Trophoblast cell (in vitro differentiated cells and primary cell): ENCODE measurements at regions not wholly inside any gene's neighbourhood (a gene's known extent, or its start where the extent isn't known, plus 50 kb on each side); places are given as distances from the start of the nearest gene placed in this dataset.

Source experiments
- DNase-seq, 2 donors: peaks; one replicate each; pipeline ENCODE4 v3.0.0-alpha.2; 2016
- H2AFZ ChIP-seq: 2 replicates; pipeline ENCODE4 v1.6.1; 2013; ENCODE audit warnings: low read length, moderate library complexity, mild to moderate bottlenecking; ENCODE audit not compliant: insufficient read depth, poor library complexity
- H2AK5ac ChIP-seq: 2 replicates; pipeline ENCODE4 v1.6.1; 2013; ENCODE audit warnings: mild to moderate bottlenecking, low read length
- H2BK120ac ChIP-seq: 2 replicates; pipeline ENCODE4 v1.6.1; 2013; ENCODE audit warnings: low read length, mild to moderate bottlenecking, moderate library complexity; ENCODE audit not compliant: insufficient read depth, poor library complexity
- H2BK12ac ChIP-seq: 2 replicates; pipeline ENCODE4 v1.6.1; 2013; ENCODE audit warnings: mild to moderate bottlenecking, low read length, moderate library complexity
- H2BK5ac ChIP-seq: 2 replicates; pipeline ENCODE4 v1.6.1; 2013; ENCODE audit warnings: low read length, low read depth, moderate library complexity, mild to moderate bottlenecking; ENCODE audit not compliant: poor library complexity
- H3K14ac ChIP-seq: 2 replicates; pipeline ENCODE4 v1.6.1; 2013; ENCODE audit warnings: mild to moderate bottlenecking, low read length
- H3K18ac ChIP-seq: 2 replicates; pipeline ENCODE4 v1.6.1; 2013; ENCODE audit warnings: mild to moderate bottlenecking, low read length
- H3K23ac ChIP-seq: 2 replicates; pipeline ENCODE4 v1.6.1; 2013; ENCODE audit warnings: low read length
- H3K27ac ChIP-seq: 2 replicates; pipeline ENCODE4 v1.5.1; 2013; ENCODE audit warnings: low read depth, mild to moderate bottlenecking, inconsistent platforms, low read length, moderate library complexity
- H3K27me3 ChIP-seq: 2 replicates; pipeline ENCODE4 v1.6.1; 2013; ENCODE audit warnings: inconsistent platforms, mild to moderate bottlenecking, low read length, moderate library complexity; ENCODE audit not compliant: insufficient read depth
- H3K36me3 ChIP-seq, 2 experiments: 1 replicate in 1 of 2; 2 replicates in 1 of 2; pipeline ENCODE4 v1.6.1; 2013; ENCODE audit warnings: low read length in 2 of 2, mild to moderate bottlenecking in 2 of 2, moderate library complexity in 1 of 2; ENCODE audit not compliant: insufficient read depth in 2 of 2, control insufficient read depth in 1 of 2
- H3K4ac ChIP-seq: 2 replicates; pipeline ENCODE4 v1.6.1; 2013; ENCODE audit warnings: low read depth, mild to moderate bottlenecking, low read length, moderate library complexity
- H3K4me1 ChIP-seq, 2 experiments: 1 replicate in 1 of 2; 2 replicates in 1 of 2; pipeline ENCODE4 v1.6.1; 2013; ENCODE audit warnings: low read length in 2 of 2, mild to moderate bottlenecking in 2 of 2, moderate library complexity in 1 of 2; ENCODE audit not compliant: insufficient read depth in 2 of 2, control insufficient read depth in 1 of 2
- H3K4me2 ChIP-seq: 2 replicates; pipeline ENCODE4 v1.6.1; 2013; ENCODE audit warnings: inconsistent platforms, mild to moderate bottlenecking, low read length, moderate library complexity
- H3K4me3 ChIP-seq: 2 replicates; pipeline ENCODE4 v1.5.1; 2013; ENCODE audit warnings: mild to moderate bottlenecking, low read depth, low read length, inconsistent platforms
- H3K79me1 ChIP-seq: one replicate; pipeline ENCODE4 v1.6.1; 2013; ENCODE audit warnings: low read length
- H3K79me2 ChIP-seq: 2 replicates; pipeline ENCODE4 v1.6.1; 2013; ENCODE audit warnings: low read length, mild to moderate bottlenecking; ENCODE audit not compliant: control insufficient read depth, insufficient read depth, poor library complexity
- H3K9ac ChIP-seq: 2 replicates; pipeline ENCODE4 v1.6.1; 2013; ENCODE audit warnings: mild to moderate bottlenecking, low read length
- H3K9me3 ChIP-seq: 2 replicates; pipeline ENCODE4 v1.6.1; 2013; ENCODE audit warnings: low read depth, mild to moderate bottlenecking, control low read depth, inconsistent platforms, low read length; ENCODE audit not compliant: insufficient read depth
- H4K12ac ChIP-seq: 2 replicates; pipeline ENCODE4 v1.6.1; 2013; ENCODE audit warnings: low read depth, mild to moderate bottlenecking, low read length, moderate library complexity
- H4K8ac ChIP-seq: 2 replicates; pipeline ENCODE4 v1.6.1; 2013; ENCODE audit warnings: low read depth, mild to moderate bottlenecking, low read length, moderate library complexity
- H4K91ac ChIP-seq: one replicate; pipeline ENCODE4 v1.6.1; 2013; ENCODE audit warnings: low read depth, mild to moderate bottlenecking, low read length, moderate library complexity
- WGBS: extraction: QIAGEN DNeasy Blood & Tissue Kit; methylation state at CpG from one replicate; pipeline ENCODE4 v1.1.7; 2013; ENCODE audit warnings: missing lambda C conversion rate; ENCODE audit not compliant: insufficient read length, insufficient coverage; ENCODE audit errors: extremely low coverage; 5-methylcytosine and 5-hydroxymethylcytosine counted together

DNA sequence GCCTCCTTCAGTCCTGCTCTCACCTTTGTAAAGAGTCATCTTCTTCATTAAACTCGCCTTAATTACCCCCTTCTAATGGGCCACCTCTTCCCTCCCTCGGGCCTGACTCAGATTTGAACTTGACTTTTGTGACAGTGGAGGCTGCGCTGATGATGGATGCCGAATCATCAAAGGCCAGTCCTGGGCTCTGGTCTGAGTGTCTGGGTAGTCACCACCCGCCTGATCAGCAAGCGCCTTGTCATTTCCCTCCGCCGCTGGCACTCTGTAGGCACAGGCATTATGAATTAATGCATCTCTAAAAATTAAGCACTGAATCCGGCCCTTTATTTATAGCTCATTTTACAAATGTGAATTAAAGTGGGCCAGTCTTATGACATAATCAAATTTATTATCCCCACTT, 116.7 kb upstream of the PROK2 start:
- Histone ChIP-seq H3K36me3 (no peaks in the 10 kb centered on the region), H4K8ac (no peak overlapping the region), H3K4ac (no peak overlapping the region), H2BK120ac (no peak overlapping the region), H3K4me3 (no peak overlapping the region), H2BK12ac (no peak overlapping the region), H4K91ac (no peak overlapping the region), H3K4me1 (no peaks in the 10 kb centered on the region), H3K79me1 (no peaks in the 10 kb centered on the region), H3K18ac (no peak overlapping the region), H2AFZ (no peak overlapping the region), H3K4me2 (no peak overlapping the region), H3K9me3 (no peaks in the 10 kb centered on the region), H3K27ac (no peak overlapping the region), H4K12ac (no peak overlapping the region), H3K14ac (no peak overlapping the region), H3K27me3 (no peaks in the 10 kb centered on the region), H3K23ac (no peak overlapping the region), H3K79me2 (no peaks in the 10 kb centered on the region), H2BK5ac (no peak overlapping the region), H2AK5ac (no peak overlapping the region), H3K9ac (no peak overlapping the region)
- DNase-seq, result no peak
- no CpG with 5 or more reads among the region's 9 CpGs for WGBS

DNA sequence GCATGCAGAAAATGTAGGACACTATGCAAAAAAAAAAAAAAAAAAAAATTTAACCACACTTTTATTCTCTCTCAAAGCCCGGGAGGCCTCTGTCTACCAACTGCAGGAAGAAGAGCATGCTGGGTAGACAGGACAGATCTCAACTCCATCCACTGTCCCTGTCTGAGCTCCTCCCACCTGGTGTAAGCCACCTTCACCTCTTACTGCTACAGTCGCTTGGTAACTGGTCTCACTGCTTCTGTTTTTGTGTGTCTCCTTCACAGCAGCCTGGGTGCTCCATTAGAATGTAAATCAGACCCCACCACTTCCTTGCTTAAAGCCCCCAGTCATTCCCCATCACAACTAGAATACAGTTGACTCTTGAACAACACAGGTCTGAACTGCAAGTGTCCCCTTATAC, 115.1 kb upstream of the PROK2 start:
- Histone ChIP-seq H3K9ac (no peak overlapping the region), H4K91ac (no peak overlapping the region), H4K8ac (no peak overlapping the region), H3K14ac (no peak overlapping the region), H3K4me1 (no peaks in the 10 kb centered on the region), H3K4me3 (no peak overlapping the region), H3K27me3 (no peaks in the 10 kb centered on the region), H3K9me3 (no peaks in the 10 kb centered on the region), H3K79me1 (no peaks in the 10 kb centered on the region), H3K27ac (no peak overlapping the region), H3K4ac (no peak overlapping the region), H2AFZ (no peak overlapping the region), H4K12ac (no peak overlapping the region), H2BK12ac (no peak overlapping the region), H3K18ac (no peak overlapping the region), H3K36me3 (no peaks in the 10 kb centered on the region), H2BK5ac (no peak overlapping the region), H2BK120ac (no peak overlapping the region), H3K4me2 (no peak overlapping the region), H3K23ac (no peak overlapping the region), H3K79me2 (no peaks in the 10 kb centered on the region), H2AK5ac (no peak overlapping the region)
- no peak for DNase-seq
- no CpG with 5 or more reads among the region's 2 CpGs for WGBS

DNA sequence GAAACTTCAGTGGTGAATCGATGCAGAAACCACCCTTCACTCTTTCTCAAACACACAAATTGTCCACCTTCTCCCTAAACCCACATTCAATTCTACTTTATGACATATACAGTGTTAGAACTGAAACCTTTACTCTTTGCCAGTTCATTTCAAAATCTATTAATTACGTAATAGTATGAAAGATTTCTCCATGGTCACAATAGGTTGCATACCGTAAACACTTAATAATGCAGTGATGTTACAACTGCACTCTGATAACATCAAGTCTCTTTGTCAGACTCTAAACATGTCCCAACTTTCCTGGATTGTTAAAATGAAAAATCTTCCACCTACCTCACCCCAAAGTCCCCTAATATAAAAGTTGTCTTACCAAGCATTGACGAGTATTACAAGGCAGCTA, 111.8 kb upstream of the PROK2 start:
- Histone ChIP-seq H4K91ac (no peak overlapping the region), H3K27me3 (no peaks in the 10 kb centered on the region), H3K79me1 (no peaks in the 10 kb centered on the region), H3K18ac (no peak overlapping the region), H3K4me1 (peaks cover 6 to 8% of the 10 kb centered on the region in 2 experiments), H3K4me3 (no peak overlapping the region), H3K14ac (no peak overlapping the region), H2AK5ac (no peak overlapping the region), H3K9ac (no peak overlapping the region), H4K8ac (no peak overlapping the region), H4K12ac (no peak overlapping the region), H3K4ac (no peak overlapping the region), H3K79me2 (no peaks in the 10 kb centered on the region), H2BK12ac (no peak overlapping the region), H3K9me3 (no peaks in the 10 kb centered on the region), H3K36me3 (no peaks in the 10 kb centered on the region), H3K4me2 (no peak overlapping the region), H3K23ac (no peak overlapping the region), H2BK5ac (no peak overlapping the region), H2BK120ac (no peak overlapping the region), H2AFZ (no peak overlapping the region), H3K27ac (no peak overlapping the region)
- no CpG with 5 or more reads among the region's 4 CpGs for WGBS
- peak in 1 of 2 donors; percentile 85 for DNase-seq

DNA sequence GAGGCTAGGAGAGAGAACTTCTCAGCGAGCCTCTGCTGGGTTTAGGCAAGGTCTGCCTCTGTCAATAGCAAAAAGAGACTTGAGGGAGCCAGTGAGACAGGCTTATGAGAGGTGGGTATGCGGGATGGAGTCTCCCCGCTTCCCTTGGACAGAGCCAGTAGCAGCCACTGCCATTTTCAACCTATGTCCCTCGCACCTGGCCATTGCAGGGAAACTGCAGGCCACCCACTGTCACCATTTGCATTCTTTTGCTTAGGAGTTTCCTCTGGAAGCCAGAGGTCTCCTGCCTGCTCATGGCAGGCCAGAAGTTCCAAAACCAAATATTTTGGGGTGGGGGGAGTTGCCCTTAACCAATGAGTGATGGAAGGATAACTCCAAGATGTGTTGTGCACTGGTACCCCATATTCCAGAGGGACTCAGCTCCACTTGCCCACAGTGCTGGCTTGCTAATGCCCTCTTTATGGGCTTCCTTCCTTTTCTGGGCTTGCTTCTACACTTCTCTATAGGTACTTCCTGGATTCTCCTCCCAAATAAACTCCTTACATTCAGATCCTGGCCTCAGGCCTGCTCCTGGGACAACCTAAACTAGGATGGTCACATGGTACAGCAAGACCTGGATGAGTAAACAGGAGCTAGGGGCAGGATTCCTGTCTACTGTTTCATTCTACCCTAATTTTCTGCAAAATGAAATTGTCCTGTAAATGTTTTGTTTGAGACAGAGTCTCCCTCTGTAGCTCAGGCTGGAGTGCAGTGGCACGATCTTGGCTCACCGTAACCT, 108.9 kb upstream of the PROK2 start:
- peaks cover 8 to 19% of the 10 kb centered on the region in 2 experiments for H3K4me1 ChIP-seq
- H4K91ac ChIP-seq, result peak overlapping the region; percentile 17
- no peaks in the 10 kb centered on the region for H3K9me3 ChIP-seq
- no peaks in the 10 kb centered on the region for H3K79me2 ChIP-seq
- no peak overlapping the region for H3K4me2 ChIP-seq
- no peak overlapping the region for H3K14ac ChIP-seq
- no peak overlapping the region for H3K4ac ChIP-seq
- H3K27me3 ChIP-seq, result no peaks in the 10 kb centered on the region
- no peak overlapping the region for H2AFZ ChIP-seq
- no peak overlapping the region for H4K8ac ChIP-seq
- peak overlapping the region; percentile 7 for H3K23ac ChIP-seq
- no peak overlapping the region for H4K12ac ChIP-seq
- no peaks in the 10 kb centered on the region for H3K79me1 ChIP-seq
- H3K36me3 ChIP-seq, result no peaks in the 10 kb centered on the region
- H3K18ac ChIP-seq, result no peak overlapping the region
- H2AK5ac ChIP-seq, result peak overlapping the region; percentile 47
- no peak overlapping the region for H3K9ac ChIP-seq
- WGBS, result no CpG with 5 or more reads among the region's 6 CpGs
- H3K4me3 ChIP-seq, result no peak overlapping the region
- H2BK120ac ChIP-seq, result no peak overlapping the region
- no peak overlapping the region for H2BK5ac ChIP-seq
- H2BK12ac ChIP-seq, result peak overlapping the region; percentile 45
- H3K27ac ChIP-seq, result no peak overlapping the region
- DNase-seq, result peak; percentile 59 to 69
